ENCODE measurements at regions not wholly inside any gene's neighbourhood (a gene's known extent, or its start where the extent isn't known, plus 50 kb on each side); places are given as distances from the start of the nearest gene placed in this dataset.

- FAIRE-seq (no peak), DNase-seq (ENCODE audit: low spot score) (no peak), ATAC-seq (no peak)
- POLR2A ChIA-PET, result no interaction called here
- peaks cover 32% of the 10 kb centered on the region for H3K4me1 ChIP-seq (ENCODE audit: insufficient read depth, low read length)
- H3K27me3 ChIP-seq (ENCODE audit: control insufficient read depth in 1 of 2, insufficient read depth in 2 of 2, low read length in 2 of 2), result peaks cover 0 to 12% of the 10 kb centered on the region in 2 experiments; a peak in 2 of 5 replicates
- H3K79me2 ChIP-seq (ENCODE audit: insufficient read depth, low read length), result no peaks in the 10 kb centered on the region
- H3K27ac ChIP-seq (ENCODE audit: extremely low read length, insufficient read depth, low read length), result no peak overlapping the region
- no peak overlapping the region for H3K4me2 ChIP-seq (ENCODE audit: low read depth, low read length)
- H3K9me3 ChIP-seq (ENCODE audit: low read length), result no peaks in the 10 kb centered on the region
- H3K36me3 ChIP-seq (replicated peaks in 1 of 2; ENCODE audit: control insufficient read depth in 1 of 2, insufficient read depth in 2 of 2, low read length in 2 of 2), result no peaks in the 10 kb centered on the region
- 61% methylated on average over 6 of the region's 6 CpGs for WGBS (ENCODE audit: low lambda C conversion rate)
- no peak overlapping the region for H3K4me3 ChIP-seq (replicated peaks in 1 of 3; ENCODE audit: insufficient read depth in 1 of 3, low read depth in 2 of 3, low read length in 3 of 3)
- BruUV-seq (replicated peaks), result no TSS peak
- H3K9ac ChIP-seq (ENCODE audit: insufficient read depth, low read depth, low read length), result no peak overlapping the region
- no peaks in the 10 kb centered on the region for H4K20me1 ChIP-seq (ENCODE audit: insufficient read depth, low read length)
- intact Hi-C loops (cut with micrococcal nuclease; ENCODE audit: unreplicated experiment) (no loop called here), in situ Hi-C loops (cut with HindIII; ENCODE audit: extremely low pct_ligation_motif_present, low pct_unique_long_range_greater_than_20kb) (no loop called here)
- no peak overlapping the region for H2AFZ ChIP-seq (ENCODE audit: low read length)
- CTCF ChIA-PET (ENCODE audit: low intra/inter-chr PET ratio, low total read pairs), result no interaction called here
- TF ChIP-seq ZNF609 (CRISPR knock-in tag; IDR thresholded peaks at IDR 0.05; ENCODE audit: borderline replicate concordance) (no peak), ZNF17 (CRISPR knock-in tag; IDR thresholded peaks at IDR 0.05) (no peak), ZNF740 (CRISPR knock-in tag; IDR thresholded peaks at IDR 0.05) (no peak), ZFY (CRISPR knock-in tag; IDR thresholded peaks at IDR 0.05) (no peak), SIX1 (CRISPR knock-in tag; IDR thresholded peaks at IDR 0.05; ENCODE audit: borderline replicate concordance) (no peak), ZNF569 (CRISPR knock-in tag; IDR thresholded peaks at IDR 0.05; ENCODE audit: borderline replicate concordance) (no peak), SMARCE1 (IDR thresholded peaks at IDR 0.05; ENCODE audit: borderline replicate concordance) (no peak), SMARCC2 (IDR thresholded peaks at IDR 0.05) (no peak), PAXIP1 (CRISPR knock-in tag; conservative IDR thresholded peaks at IDR 0.05) (no peak), ZNF18 (CRISPR knock-in tag; IDR thresholded peaks at IDR 0.05; ENCODE audit: insufficient replicate concordance) (no peak), SSRP1 (CRISPR knock-in tag; IDR thresholded peaks at IDR 0.05) (no peak), ZNF503 (CRISPR knock-in tag; IDR thresholded peaks at IDR 0.05) (no peak), PAWR (CRISPR knock-in tag; IDR thresholded peaks at IDR 0.05; ENCODE audit: borderline replicate concordance) (no peak)
These were observed 133.3 kb upstream of the SERTAD2 start for GRCh38 chr2:64787019-64787365.

Measured in HepG2 (cell line).